ENCODE measurements at regions not wholly inside any gene's neighbourhood (a gene's known extent, or its start where the extent isn't known, plus 50 kb on each side); places are given as distances from the start of the nearest gene placed in this dataset.

- no peak for DNase-seq
Measured at GRCh38 chr11:109173504-109173903, 248.5 kb upstream of the C11orf87 start.

GRCh38 chr11:109184376-109184775 is 237.6 kb upstream of the C11orf87 start:
- no peak for DNase-seq

- DNase-seq = no peak
Measured at GRCh38 chr11:109192864-109193263, 229.1 kb upstream of the C11orf87 start.

DNA sequence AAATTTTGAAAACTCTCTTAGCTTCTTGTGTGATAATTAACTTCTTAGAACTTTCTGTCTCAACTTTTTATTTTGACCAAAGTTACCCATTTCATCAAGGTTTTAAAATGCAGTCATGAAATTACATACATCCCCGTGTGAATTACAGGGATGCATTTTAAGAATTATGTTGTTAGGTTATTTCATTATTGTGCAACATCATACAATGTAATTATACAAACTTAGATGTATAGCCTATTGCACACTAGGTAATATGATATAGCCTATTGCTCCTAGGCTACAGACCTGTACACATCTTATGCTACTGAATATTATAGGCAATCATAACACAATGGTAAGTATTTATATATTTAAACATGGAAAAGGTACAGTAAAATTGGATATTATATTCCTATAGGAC is 228.1 kb upstream of the C11orf87 start:
- no peak for DNase-seq

GRCh38 chr11:109196016-109196415 is 226.0 kb upstream of the C11orf87 start:
- no peak for DNase-seq

DNA sequence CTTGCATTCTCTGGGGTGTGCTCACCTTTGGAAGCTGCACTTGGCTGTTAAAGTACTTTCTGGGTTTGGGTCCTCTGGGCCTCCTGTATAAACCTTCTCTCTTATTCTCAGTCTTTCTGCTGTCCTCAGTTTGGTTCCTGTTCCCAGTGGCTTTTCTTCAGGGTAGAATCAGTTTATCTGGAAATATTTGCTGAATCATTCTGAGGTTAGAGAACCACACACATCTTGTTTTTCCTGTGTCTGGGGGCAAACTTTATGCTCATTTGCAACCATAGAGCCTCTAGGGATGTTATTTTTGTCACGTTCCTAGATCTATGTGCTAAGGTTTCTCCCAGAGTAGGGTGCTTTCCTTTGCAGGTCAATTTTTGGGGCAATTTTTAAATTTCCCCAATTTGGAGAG is 224.3 kb upstream of the C11orf87 start:
- no peak for DNase-seq

DNA sequence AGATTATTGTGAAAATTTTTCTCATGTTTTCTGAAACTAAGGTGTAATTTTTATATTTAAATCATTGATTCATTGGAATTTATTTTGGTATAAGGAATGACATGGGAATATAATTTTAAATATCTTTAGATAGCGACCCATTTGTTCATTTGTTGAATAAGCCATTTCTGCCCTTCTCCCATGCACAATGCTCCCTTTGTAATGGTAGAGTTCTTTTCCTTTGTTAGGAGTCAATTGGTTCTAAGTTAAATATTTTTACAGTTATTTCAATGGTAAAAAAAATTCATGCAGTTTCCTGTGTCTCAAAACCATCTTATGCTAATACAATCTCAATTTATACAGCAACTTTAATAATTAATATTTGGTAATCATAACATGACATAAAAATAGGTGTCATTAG is 218.8 kb upstream of the C11orf87 start:
- DNase-seq = no peak

DNA sequence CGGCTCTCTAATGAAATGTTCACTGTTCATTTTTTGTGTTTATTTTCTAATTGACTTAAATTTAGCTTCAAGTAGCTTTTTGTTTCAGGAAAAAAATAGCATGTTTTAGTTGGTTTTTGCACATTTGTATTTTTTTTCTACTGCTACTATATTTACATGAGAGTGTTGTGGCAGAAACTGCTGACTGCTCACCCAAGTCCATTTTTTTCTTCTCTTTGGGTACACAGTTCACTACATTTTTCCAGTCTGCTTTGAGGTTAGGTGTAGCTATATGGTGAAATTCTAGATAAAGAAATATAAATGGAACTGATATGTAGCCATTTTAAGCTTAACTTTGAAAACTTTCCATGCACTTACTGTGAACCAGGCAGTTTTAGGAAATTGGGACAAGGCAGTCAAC is 216.7 kb upstream of the C11orf87 start:
- no peak for DNase-seq

DNA sequence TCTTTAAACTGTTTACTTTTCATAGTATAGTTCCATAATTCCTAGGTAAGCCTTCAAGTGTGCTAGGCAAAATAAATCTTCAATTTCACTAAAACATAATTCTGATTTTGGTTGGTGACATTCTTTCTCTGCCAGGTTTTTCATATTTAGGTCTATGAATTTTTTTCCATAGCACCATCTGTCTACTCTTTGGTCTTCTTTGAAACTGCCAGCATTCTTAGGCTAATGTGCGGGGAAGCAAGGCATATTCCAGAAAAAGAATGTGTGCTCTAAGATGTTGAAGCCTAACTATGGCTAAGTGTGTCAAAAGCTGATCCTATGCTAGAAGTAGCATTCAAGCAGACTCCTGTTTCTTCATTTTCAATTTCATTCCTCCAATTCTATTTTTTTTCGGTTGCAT is 213.9 kb upstream of the C11orf87 start:
- no peak for DNase-seq

DNA sequence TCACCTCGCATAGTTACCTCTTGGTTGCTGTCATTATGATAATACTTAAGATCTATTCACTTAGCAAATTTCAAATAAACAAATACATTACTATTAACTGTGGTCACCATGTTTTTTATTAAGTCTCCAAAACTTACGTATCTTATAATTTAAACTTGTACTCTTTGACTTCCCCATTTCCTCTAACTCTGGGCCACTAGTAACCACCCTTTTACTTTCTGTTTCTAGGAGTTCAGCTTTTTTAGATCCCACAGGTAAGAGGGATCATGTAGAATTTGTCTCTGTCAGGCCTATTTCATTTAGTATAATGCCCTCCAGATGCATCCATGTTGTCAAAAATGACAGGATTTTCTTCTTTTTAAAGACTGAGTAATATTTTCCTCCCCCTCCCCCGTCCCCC is 212.4 kb upstream of the C11orf87 start:
- no peak for DNase-seq

GRCh38 chr11:109221190-109221589 is 200.8 kb upstream of the C11orf87 start:
- no peak for DNase-seq

GRCh38 chr11:109222761-109223160 is 199.2 kb upstream of the C11orf87 start:
- DNase-seq = no peak

DNA sequence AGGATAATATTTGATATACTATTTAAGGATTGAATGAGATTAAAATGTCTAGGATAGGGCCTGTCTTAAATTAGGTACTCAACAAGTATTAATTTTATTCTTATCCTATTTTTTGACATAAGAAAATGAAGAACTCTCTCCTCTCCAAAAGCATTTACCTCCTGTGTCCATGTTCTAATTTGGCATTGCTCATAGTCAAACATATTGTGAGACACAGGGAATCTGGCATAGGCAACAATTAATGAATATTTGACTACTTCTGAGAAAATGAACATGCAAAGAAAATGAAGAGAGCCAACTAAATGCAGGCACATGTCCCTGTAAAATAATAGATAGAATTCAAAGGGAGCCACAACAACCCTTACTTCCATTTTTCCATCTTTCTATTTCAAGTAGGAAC is 198.5 kb upstream of the C11orf87 start:
- DNase-seq = no peak

DNA sequence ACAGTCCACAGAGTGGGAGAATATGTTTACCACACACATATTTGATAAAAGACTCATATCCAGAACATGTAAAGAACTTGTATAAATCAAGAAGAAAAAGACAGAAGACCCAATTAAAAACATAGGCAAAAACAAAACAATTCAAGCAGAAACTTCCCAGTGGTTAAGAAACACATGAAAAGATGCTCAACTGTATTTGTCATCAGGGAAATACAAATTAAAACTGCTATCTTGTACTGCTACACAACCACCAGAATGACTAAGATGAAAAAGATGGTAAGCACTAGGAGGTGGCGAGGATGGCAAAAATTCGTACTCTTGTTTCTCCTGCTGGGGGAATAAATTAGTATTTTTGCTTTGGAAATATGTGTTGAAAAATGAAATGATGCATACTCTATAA is 192.3 kb upstream of the C11orf87 start:
- DNase-seq = no peak

- DNase-seq = no peak
Measured at GRCh38 chr11:109236188-109236587, 185.8 kb upstream of the C11orf87 start.

- no peak for DNase-seq
Measured at GRCh38 chr11:109236696-109237095, 185.3 kb upstream of the C11orf87 start.

DNA sequence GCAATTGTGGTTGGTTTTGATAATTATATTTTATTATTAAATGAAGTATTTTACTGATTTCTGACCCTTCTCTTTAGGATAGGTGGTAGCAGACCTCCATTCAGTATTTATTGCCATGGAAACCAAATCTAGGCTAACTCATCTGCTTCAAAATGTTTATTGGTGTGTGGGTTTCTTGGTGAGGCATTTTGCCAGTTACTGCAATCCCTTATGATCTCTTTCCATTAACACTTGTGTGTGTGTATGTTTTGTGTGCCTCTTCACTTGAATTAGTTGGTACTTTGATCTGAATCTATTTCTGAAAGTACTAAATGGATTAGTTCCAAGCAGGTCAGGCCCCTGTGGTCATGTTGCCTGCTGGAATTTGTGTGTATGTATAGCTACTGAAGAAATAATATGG is 184.4 kb upstream of the C11orf87 start:
- DNase-seq = no peak

GRCh38 chr11:109241988-109242536 is 179.9 kb upstream of the C11orf87 start:
- DNase-seq = no peak

DNA sequence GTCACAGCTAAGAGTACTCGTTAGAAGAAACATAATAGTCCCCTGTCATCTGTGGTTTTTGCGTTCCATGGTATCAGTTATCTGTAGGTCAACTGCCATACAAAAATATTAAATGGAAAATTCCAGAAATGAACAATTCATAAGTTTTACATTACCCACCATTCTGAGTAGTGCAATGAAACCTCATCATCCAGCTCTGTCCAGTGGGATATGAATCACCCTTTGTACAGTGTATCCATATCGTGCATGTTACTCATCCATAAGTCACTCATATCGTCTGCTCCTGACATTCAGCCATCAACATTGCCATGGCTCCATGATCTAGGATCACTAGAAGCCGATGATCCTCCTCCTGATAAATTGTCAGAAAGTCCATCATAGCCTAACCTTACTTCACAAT is 174.9 kb upstream of the C11orf87 start:
- DNase-seq = no peak

DNA sequence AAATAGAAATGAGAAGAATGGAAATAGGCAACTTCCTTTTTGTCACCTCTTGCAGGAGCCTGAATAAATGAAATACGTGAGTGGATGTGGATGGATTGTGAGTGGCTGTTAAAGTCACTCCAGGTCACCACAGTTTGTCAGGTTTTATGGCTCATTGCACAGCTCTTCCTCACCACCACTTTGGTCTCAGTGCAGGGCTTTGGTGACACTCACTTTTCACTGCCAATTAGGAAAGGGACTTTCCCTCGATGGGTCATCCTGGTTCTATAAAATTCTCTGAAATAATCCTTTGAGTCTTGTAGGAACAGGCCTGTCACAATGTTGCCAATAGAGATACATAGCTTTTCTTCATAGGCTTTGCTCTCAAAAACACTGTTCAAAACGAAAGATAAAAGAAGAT is 172.4 kb upstream of the C11orf87 start:
- no peak for DNase-seq

DNA sequence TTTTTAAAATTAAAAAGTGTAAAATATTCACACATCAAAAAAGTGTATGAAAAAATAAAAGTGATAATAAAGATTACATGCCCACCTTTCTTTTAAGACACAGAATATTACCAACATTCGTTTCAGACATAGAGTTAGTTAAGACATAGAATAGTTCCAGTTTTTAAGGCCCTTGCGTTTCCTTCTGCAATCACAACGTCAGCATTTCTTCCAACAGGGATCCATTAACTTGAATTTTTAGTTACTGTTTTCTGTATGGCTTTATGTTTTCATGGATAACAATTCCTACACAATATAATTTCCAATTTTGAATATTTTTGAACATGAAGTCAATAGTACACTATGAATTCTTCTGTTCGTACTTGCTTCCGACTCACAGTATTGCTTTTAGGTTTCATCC is 170.8 kb upstream of the C11orf87 start:
- DNase-seq = no peak

GRCh38 chr11:109264128-109264527 is 157.9 kb upstream of the C11orf87 start:
- DNase-seq = no peak

DNA sequence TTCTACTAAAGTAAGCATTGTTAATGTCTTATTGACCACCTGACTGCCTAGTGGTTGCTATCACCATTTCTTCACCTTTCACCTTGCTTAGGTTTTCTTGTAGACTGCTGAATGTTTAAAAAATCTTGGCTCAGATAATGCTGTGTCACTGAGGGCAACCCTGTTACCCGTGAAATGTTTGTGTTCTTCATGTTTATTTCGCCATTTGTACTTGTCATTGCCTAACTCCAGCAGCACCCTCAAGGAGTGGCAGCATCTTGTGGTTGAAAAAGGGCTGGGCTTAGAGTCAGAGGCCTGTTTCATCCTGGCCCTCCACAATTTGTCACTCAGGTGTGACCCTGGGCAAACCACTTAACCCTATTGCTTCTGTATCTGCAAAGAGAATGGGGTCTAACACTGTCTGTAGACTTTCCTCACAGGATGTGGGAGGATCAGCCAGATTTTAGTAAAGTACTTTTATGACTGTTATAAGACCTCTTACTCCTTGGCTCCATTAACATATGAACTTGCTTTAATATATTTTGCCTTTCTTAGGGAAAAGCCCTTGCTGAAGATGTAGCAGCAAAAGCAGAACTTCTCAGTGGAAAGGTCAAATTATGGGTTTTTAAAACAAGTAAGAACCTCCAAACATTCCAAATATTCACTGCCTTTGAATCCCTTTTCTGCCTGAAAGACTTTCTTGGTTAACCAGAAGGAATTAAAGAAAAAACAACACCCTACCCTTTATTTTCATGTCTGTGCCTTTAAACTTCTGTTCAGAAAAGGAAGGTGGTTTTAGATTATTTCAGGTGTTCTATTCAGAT is 154.5 kb upstream of the C11orf87 start:
- no peak for DNase-seq

- DNase-seq = no peak
Measured at GRCh38 chr11:109275931-109276330, 146.1 kb upstream of the C11orf87 start.

DNA sequence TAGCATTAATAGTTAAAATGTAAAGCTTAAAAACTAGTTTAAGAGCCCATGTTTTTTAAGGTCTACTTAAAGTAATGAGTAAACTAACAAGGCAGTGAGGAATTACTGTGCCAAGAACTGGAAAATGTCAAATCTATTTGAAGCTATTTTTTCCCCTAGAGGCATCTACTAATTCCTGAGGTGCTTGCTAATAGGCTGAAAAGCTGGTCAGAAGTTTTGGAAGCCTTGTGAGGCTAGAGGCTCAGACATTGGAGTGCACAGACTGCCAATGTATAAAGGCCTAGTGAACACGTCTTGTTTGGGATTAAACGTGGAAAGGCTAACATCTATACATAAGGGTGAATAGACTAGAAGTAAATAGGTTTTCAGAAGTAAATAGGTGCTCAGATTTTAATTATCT is 136.5 kb upstream of the C11orf87 start:
- DNase-seq = no peak
